Heart left ventricle (tissue), 13 donors: ENCODE measurements at regions not wholly inside any gene's neighbourhood (a gene's known extent, or its start where the extent isn't known, plus 50 kb on each side); places are given as distances from the start of the nearest gene placed in this dataset.

Source experiments
- CTCF ChIP-seq, 12 donors: fragments of 200-600 bp; sonication (generic) in 4 of 12; IDR thresholded peaks; one replicate each; pipeline versions ENCODE4 v1.5.0 to v1.8.0; 2018 to 2022; ENCODE audit warnings: antibody characterized with exemption in 12 of 12, mild to moderate bottlenecking in 5 of 12
- POLR2A ChIP-seq, 2 donors: fragments of 450-650 bp; IDR thresholded peaks; one replicate each; pipeline ENCODE4 v1.6.1; 2017; ENCODE audit warnings: antibody characterized with exemption in 2 of 2, mild to moderate bottlenecking in 2 of 2, moderate library complexity in 2 of 2
- donor health status: ischemic (EF 13 %, LVEDD 7.1; RV severe dilation, severe dysfunction).
- donor health status: DM: no; HTN: yes; CAD: no.
- donor health status: DM: no; HTN: no; CAD: no.
- donor health status: ischemic (EF 25% LVEDD 6.9; RV normal size, moderate dysfunction).
- donor health status: ischemic (EF 25% LVEDD 5.7; RV mildly dilated, moderate dysfunction).
- donor health status: ischemic (EF 35%, LVEDD 5.7; RV mildly dilated, moderate dysfunction).
- donor health status: nonischemic (EF 11% LVEDD 7.7; RV severe dilation, severe dysfunction).
- donor health status: DM: yes; HTN: yes; CAD: no.
- donor health status: PGD.
- donor health status: ischemic (EF 29% LVEDD 5.4; RV normal size, mild dysfunction).
- donor health status: nonischemic (EF 23%, LVEDD 6.1; RV moderate dilation, normal function).

- no peak for TF ChIP-seq CTCF (IDR thresholded peaks at IDR 0.05)
- TF ChIP-seq POLR2A (IDR thresholded peaks at IDR 0.05), result no peak
Measured at GRCh38 chr10:44684661-44685060, 226.5 kb upstream of the TMEM72 start.
